COR-L47 (cell line): ENCODE measurements at regions not wholly inside any gene's neighbourhood (a gene's known extent, or its start where the extent isn't known, plus 50 kb on each side); places are given as distances from the start of the nearest gene placed in this dataset.

Experiments used
- DNase-seq: peaks from one replicate; lab custom pipeline; 2025; lab: John Stamatoyannopoulos, UW

GRCh38 chr14:49008363-49008762 lies 577.8 kb downstream of the RPS29 start:
- DNase-seq: no peak

GRCh38 chr14:48991141-48991540 lies 595.0 kb downstream of the RPS29 start:
- no peak for DNase-seq

GRCh38 chr14:48983351-48983888 lies 602.8 kb downstream of the RPS29 start:
- no peak for DNase-seq

- DNase-seq: no peak
These were observed 611.2 kb downstream of the RPS29 start for GRCh38 chr14:48974994-48975393.

- no peak for DNase-seq
These were observed 613.0 kb downstream of the RPS29 start for GRCh38 chr14:48973151-48973550.

- DNase-seq: no peak
These were observed 615.2 kb downstream of the RPS29 start for GRCh38 chr14:48970943-48971342.

- DNase-seq: no peak
These were observed 618.8 kb downstream of the RPS29 start for GRCh38 chr14:48967419-48967818.

GRCh38 chr14:48963231-48963790 lies 622.9 kb downstream of the RPS29 start:
- DNase-seq: no peak

- no peak for DNase-seq
These were observed 628.7 kb downstream of the RPS29 start for GRCh38 chr14:48957486-48957885.

GRCh38 chr14:48955857-48956256 lies 630.3 kb downstream of the RPS29 start:
- DNase-seq: no peak

GRCh38 chr14:48954446-48954845 lies 631.7 kb downstream of the RPS29 start:
- DNase-seq: no peak

GRCh38 chr14:48944809-48945208 lies 641.4 kb downstream of the RPS29 start:
- no peak for DNase-seq

GRCh38 chr14:48943913-48944312 lies 642.3 kb downstream of the RPS29 start:
- no peak for DNase-seq

GRCh38 chr14:48937541-48938195 lies 648.5 kb downstream of the RPS29 start:
- no peak for DNase-seq

- DNase-seq: no peak
These were observed 649.3 kb downstream of the RPS29 start for GRCh38 chr14:48936849-48937248.

GRCh38 chr14:48936362-48936761 lies 649.8 kb downstream of the RPS29 start:
- no peak for DNase-seq

- DNase-seq: no peak
These were observed 661.0 kb downstream of the RPS29 start for GRCh38 chr14:48925184-48925583.

GRCh38 chr14:48914921-48915320 lies 671.3 kb downstream of the RPS29 start:
- DNase-seq: no peak

GRCh38 chr14:48914382-48914781 lies 671.8 kb downstream of the RPS29 start:
- DNase-seq: no peak

- DNase-seq: no peak
These were observed 685.6 kb downstream of the RPS29 start for GRCh38 chr14:48900565-48900964.

GRCh38 chr14:48890333-48890732 lies 695.8 kb downstream of the RPS29 start:
- no peak for DNase-seq

GRCh38 chr14:48876806-48877340 lies 709.3 kb downstream of the RPS29 start:
- no peak for DNase-seq

- DNase-seq: no peak
These were observed 711.5 kb downstream of the RPS29 start for GRCh38 chr14:48874711-48875110.

GRCh38 chr14:48857366-48857765 lies 728.8 kb downstream of the RPS29 start:
- no peak for DNase-seq
